ENCODE measurements at regions not wholly inside any gene's neighbourhood (a gene's known extent, or its start where the extent isn't known, plus 50 kb on each side); places are given as distances from the start of the nearest gene placed in this dataset.
"Not testable (repeated sequence)": the region's sequence is repeated elsewhere in the genome, so short reads cannot be mapped to it uniquely, and the experiment has no call there.

GRCh38 chr12:63508543-63508942, 159.8 kb downstream of the DPY19L2 start:
- H3K36me3 Mint-ChIP-seq (ENCODE audit: low read depth) = no peaks in the 10 kb centered on the region
- no peak overlapping the region for H3K4me3 Mint-ChIP-seq

DNA sequence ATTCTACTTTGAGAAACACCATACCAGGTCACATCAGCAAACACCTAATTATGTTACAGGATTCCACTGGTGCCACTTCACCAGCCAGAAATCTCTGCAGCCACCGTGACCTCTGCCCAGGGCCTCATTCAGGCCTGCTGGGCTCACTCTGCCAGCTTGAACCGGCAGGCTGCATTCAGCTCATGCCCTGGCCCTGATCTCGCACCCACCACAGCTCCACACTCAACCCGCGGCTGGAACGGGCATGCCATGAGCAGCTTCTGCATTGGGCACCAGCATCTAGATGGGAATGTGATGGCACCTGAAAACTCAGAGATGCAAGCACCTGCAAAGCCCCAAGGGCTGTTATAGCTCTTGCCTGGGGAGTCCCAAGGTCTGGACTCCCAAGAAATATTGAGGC, 168.7 kb downstream of the DPY19L2 start:
- ChIA-PET POLR2A (no interaction called here), CTCF (no interaction called here)
- peaks cover 12% of the 10 kb centered on the region for H3K9me3 Mint-ChIP-seq
- no peaks in the 10 kb centered on the region for H3K27me3 Mint-ChIP-seq
- H3K4me1 Mint-ChIP-seq = no peaks in the 10 kb centered on the region
- no peaks in the 10 kb centered on the region for H3K36me3 Mint-ChIP-seq (ENCODE audit: low read depth)
- DNase-seq = no peak
- H3K27ac Mint-ChIP-seq = no peak overlapping the region
- no peak overlapping the region for H3K4me3 Mint-ChIP-seq

More at GRCh38 chr12:63508543-63508942, 159.8 kb downstream of the DPY19L2 start:
- Mint-ChIP-seq H3K27ac (no peak overlapping the region), H3K27me3 (no peaks in the 10 kb centered on the region), H3K9me3 (no peaks in the 10 kb centered on the region), H3K4me1 (no peaks in the 10 kb centered on the region)
- no peak for DNase-seq
- POLR2A ChIA-PET = no interaction called here
- CTCF ChIA-PET = no interaction called here

GRCh38 chr12:63498239-63498638, 170.1 kb downstream of the DPY19L2 start:
- peaks cover 12% of the 10 kb centered on the region for H3K9me3 Mint-ChIP-seq
- no peak overlapping the region for H3K4me3 Mint-ChIP-seq
- H3K4me1 Mint-ChIP-seq = no peaks in the 10 kb centered on the region
- no peaks in the 10 kb centered on the region for H3K36me3 Mint-ChIP-seq (ENCODE audit: low read depth)
- no peak overlapping the region for H3K27ac Mint-ChIP-seq
- POLR2A ChIA-PET = no interaction called here
- no peaks in the 10 kb centered on the region for H3K27me3 Mint-ChIP-seq
- no peak for DNase-seq
- CTCF ChIA-PET = no interaction called here

- no peak for DNase-seq
- ChIA-PET POLR2A (no interaction called here), CTCF (no interaction called here)
- no peak overlapping the region for H3K4me3 Mint-ChIP-seq
- no peaks in the 10 kb centered on the region for H3K36me3 Mint-ChIP-seq (ENCODE audit: low read depth)
- H3K9me3 Mint-ChIP-seq = peaks cover 12% of the 10 kb centered on the region
- H3K27me3 Mint-ChIP-seq = no peaks in the 10 kb centered on the region
- no peaks in the 10 kb centered on the region for H3K4me1 Mint-ChIP-seq
- H3K27ac Mint-ChIP-seq = no peak overlapping the region
These were observed 171.6 kb downstream of the DPY19L2 start for GRCh38 chr12:63496654-63497053.

- no peaks in the 10 kb centered on the region for H3K36me3 Mint-ChIP-seq (ENCODE audit: low read depth)
- ChIA-PET CTCF (no interaction called here), POLR2A (no interaction called here)
- no peaks in the 10 kb centered on the region for H3K27me3 Mint-ChIP-seq
- DNase-seq = no peak
- no peak overlapping the region for H3K27ac Mint-ChIP-seq
- H3K9me3 Mint-ChIP-seq = peaks cover 12% of the 10 kb centered on the region
- H3K4me1 Mint-ChIP-seq = no peaks in the 10 kb centered on the region
- H3K4me3 Mint-ChIP-seq = no peak overlapping the region
These were observed 172.3 kb downstream of the DPY19L2 start for GRCh38 chr12:63495974-63496373.

- H3K9me3 Mint-ChIP-seq; H3K36me3 Mint-ChIP-seq (ENCODE audit: low read depth); H3K4me3 Mint-ChIP-seq; H3K27ac Mint-ChIP-seq; H3K4me1 Mint-ChIP-seq; H3K27me3 Mint-ChIP-seq; CTCF ChIA-PET; POLR2A ChIA-PET; DNase-seq: not testable (repeated sequence)
These were observed 174.9 kb downstream of the DPY19L2 start for GRCh38 chr12:63493357-63493756.

GRCh38 chr12:63480186-63480585, 188.1 kb downstream of the DPY19L2 start:
- H3K27me3 Mint-ChIP-seq = no peaks in the 10 kb centered on the region
- no peak overlapping the region for H3K4me3 Mint-ChIP-seq
- H3K36me3 Mint-ChIP-seq (ENCODE audit: low read depth) = no peaks in the 10 kb centered on the region
- H3K4me1 Mint-ChIP-seq = no peaks in the 10 kb centered on the region
- ChIA-PET POLR2A (no interaction called here), CTCF (no interaction called here)
- no peak overlapping the region for H3K27ac Mint-ChIP-seq
- no peaks in the 10 kb centered on the region for H3K9me3 Mint-ChIP-seq
- DNase-seq = no peak

DNA sequence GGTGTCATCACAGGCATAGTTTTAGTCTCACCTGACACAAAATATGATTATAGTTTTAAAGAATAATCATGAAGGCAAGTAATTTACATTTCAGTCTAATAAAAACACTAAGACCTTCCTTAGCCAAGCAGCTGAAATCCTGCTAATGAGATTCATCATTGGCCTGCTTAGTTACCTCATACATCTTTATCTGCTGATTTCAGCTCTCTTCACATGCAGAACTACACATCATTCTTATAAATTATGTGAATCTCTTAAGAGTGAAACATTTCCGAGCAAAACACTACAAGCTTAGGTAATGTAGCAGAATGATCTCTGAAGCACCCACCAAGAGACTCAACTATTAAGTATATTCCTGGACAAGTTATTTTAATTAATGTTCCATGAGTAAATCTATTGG, 198.1 kb downstream of the DPY19L2 start:
- Mint-ChIP-seq H3K4me3 (no peak overlapping the region), H3K9me3 (no peaks in the 10 kb centered on the region), H3K36me3 (ENCODE audit: low read depth) (no peaks in the 10 kb centered on the region), H3K27me3 (no peaks in the 10 kb centered on the region), H3K4me1 (no peaks in the 10 kb centered on the region), H3K27ac (no peak overlapping the region)
- no peak for DNase-seq
- ChIA-PET CTCF (no interaction called here), POLR2A (no interaction called here)

- DNase-seq = no peak
- CTCF ChIA-PET = no interaction called here
- POLR2A ChIA-PET = no interaction called here
- Mint-ChIP-seq H3K27ac (no peak overlapping the region), H3K36me3 (ENCODE audit: low read depth) (no peaks in the 10 kb centered on the region), H3K27me3 (no peaks in the 10 kb centered on the region), H3K9me3 (no peaks in the 10 kb centered on the region), H3K4me1 (no peaks in the 10 kb centered on the region), H3K4me3 (no peak overlapping the region)
These were observed 200.3 kb downstream of the DPY19L2 start for GRCh38 chr12:63467951-63468350.

GRCh38 chr12:63457857-63458256, 210.4 kb downstream of the DPY19L2 start:
- H3K4me1 Mint-ChIP-seq = no peaks in the 10 kb centered on the region
- no peak overlapping the region for H3K27ac Mint-ChIP-seq
- no peak for DNase-seq
- no peaks in the 10 kb centered on the region for H3K27me3 Mint-ChIP-seq
- no peak overlapping the region for H3K4me3 Mint-ChIP-seq
- H3K36me3 Mint-ChIP-seq (ENCODE audit: low read depth) = no peaks in the 10 kb centered on the region
- ChIA-PET POLR2A (no interaction called here), CTCF (no interaction called here)
- H3K9me3 Mint-ChIP-seq = peaks cover 5% of the 10 kb centered on the region

DNA sequence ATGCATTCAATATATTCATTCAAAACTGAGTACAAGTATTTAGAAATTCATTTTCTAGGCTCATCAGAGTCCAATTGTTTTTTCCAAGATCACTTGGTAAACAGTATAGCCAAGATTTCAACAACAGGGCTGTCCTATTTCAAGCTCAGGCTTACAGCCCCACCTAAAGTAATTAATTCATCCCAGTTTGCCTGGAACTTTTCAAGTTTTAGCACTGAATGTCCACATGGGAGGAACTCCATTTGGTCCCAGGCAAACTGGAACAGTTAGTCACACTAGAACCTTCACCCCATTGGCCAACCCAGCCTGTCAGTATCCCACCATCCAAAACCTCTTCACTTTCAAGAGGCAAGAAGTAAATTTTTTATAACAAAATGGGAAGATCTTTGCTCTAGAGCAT, 210.9 kb downstream of the DPY19L2 start:
- H3K4me3 Mint-ChIP-seq = no peak overlapping the region
- no peaks in the 10 kb centered on the region for H3K27me3 Mint-ChIP-seq
- H3K36me3 Mint-ChIP-seq (ENCODE audit: low read depth) = no peaks in the 10 kb centered on the region
- ChIA-PET CTCF (no interaction called here), POLR2A (no interaction called here)
- no peak overlapping the region for H3K27ac Mint-ChIP-seq
- peaks cover 5% of the 10 kb centered on the region for H3K9me3 Mint-ChIP-seq
- DNase-seq = no peak
- H3K4me1 Mint-ChIP-seq = no peaks in the 10 kb centered on the region

GRCh38 chr12:63450816-63451215, 217.5 kb downstream of the DPY19L2 start:
- H3K4me1 Mint-ChIP-seq = no peaks in the 10 kb centered on the region
- no peak overlapping the region for H3K27ac Mint-ChIP-seq
- no peak for DNase-seq
- H3K9me3 Mint-ChIP-seq = no peaks in the 10 kb centered on the region
- H3K27me3 Mint-ChIP-seq = no peaks in the 10 kb centered on the region
- ChIA-PET CTCF (no interaction called here), POLR2A (no interaction called here)
- no peaks in the 10 kb centered on the region for H3K36me3 Mint-ChIP-seq (ENCODE audit: low read depth)
- H3K4me3 Mint-ChIP-seq = no peak overlapping the region

DNA sequence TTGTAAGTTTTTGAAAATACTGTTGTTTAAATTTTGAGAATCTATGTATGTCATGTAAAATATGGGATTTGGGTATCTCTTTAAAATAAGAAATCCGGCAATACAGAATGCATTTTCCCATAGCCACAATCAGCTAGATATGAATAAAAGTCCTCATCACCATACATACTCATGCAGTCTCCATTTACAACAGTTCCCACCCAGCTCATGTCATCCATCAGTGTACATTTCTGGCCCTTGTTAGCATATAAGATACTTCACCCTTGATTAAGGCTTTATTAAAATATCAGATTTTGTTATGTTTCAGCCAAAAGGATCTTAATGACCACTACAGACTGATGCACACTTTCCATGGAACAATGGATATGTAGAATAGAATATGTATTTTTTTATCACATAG, 218.0 kb downstream of the DPY19L2 start:
- no peaks in the 10 kb centered on the region for H3K36me3 Mint-ChIP-seq (ENCODE audit: low read depth)
- H3K27me3 Mint-ChIP-seq = no peaks in the 10 kb centered on the region
- H3K4me3 Mint-ChIP-seq = no peak overlapping the region
- POLR2A ChIA-PET = no interaction called here
- no peaks in the 10 kb centered on the region for H3K4me1 Mint-ChIP-seq
- no peak overlapping the region for H3K27ac Mint-ChIP-seq
- H3K9me3 Mint-ChIP-seq = no peaks in the 10 kb centered on the region
- CTCF ChIA-PET = no interaction called here
- no peak for DNase-seq

GRCh38 chr12:63445224-63445880, 222.9 kb downstream of the DPY19L2 start:
- Mint-ChIP-seq H3K4me3 (no peak overlapping the region), H3K27ac (no peak overlapping the region), H3K36me3 (ENCODE audit: low read depth) (no peaks in the 10 kb centered on the region), H3K9me3 (no peaks in the 10 kb centered on the region), H3K27me3 (no peaks in the 10 kb centered on the region), H3K4me1 (no peaks in the 10 kb centered on the region)
- ChIA-PET CTCF (no interaction called here), POLR2A (interaction anchor here (1.0 kb wide), 1 partner anchor 269 kb away, joined by 3 read pairs; no protein-coding TSS in a partner anchor)
- DNase-seq = no peak

DNA sequence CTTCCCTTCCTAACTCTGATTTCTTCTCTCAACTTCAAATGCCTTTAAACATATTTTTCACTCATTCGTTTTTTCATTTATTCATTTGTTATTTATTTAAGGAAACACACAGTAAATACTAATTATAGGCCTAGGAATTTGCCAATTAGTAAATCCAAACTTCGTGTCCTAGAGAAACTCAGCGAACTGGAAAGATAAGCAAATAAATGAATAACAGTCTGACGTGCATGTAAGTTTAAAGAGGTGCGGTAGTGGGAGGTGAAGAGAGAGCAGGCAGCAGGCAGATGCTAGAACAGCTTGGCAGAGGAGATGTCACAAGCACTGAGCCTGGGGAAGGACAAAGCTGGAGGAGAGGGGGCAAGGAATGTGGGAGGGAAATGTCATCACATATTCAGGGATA, 228.2 kb downstream of the DPY19L2 start:
- no peak for DNase-seq
- H3K9me3 Mint-ChIP-seq = peaks cover 2% of the 10 kb centered on the region
- no peaks in the 10 kb centered on the region for H3K27me3 Mint-ChIP-seq
- no peak overlapping the region for H3K27ac Mint-ChIP-seq
- ChIA-PET POLR2A (no interaction called here), CTCF (no interaction called here)
- no peak overlapping the region for H3K4me3 Mint-ChIP-seq
- no peaks in the 10 kb centered on the region for H3K4me1 Mint-ChIP-seq
- H3K36me3 Mint-ChIP-seq (ENCODE audit: low read depth) = no peaks in the 10 kb centered on the region

Measured in activated CD4-positive, alpha-beta memory T cell treated with anti-CD3 and anti-CD28 coated beads, Interleukin-2, amount 10 ng/mL, durations not matched to agents 7 days and 5 days (primary cell).